HG03575 (cell line): ENCODE measurements at regions not wholly inside any gene's neighbourhood (a gene's known extent, or its start where the extent isn't known, plus 50 kb on each side); places are given as distances from the start of the nearest gene placed in this dataset.
"Not testable (repeated sequence)": the region's sequence is repeated elsewhere in the genome, so short reads cannot be mapped to it uniquely, and the experiment has no call there.

Source experiments
- ATAC-seq: cut with Tn5 transposase; IDR thresholded peaks from one replicate; pipeline ENCODE4 v1.9.1; 2021; ENCODE audit not compliant: unreplicated experiment, insufficient number of reproducible peaks, low FRiP score; ENCODE audit errors: extremely low read depth

- no peak for ATAC-seq
Measured at GRCh38 chr3:187889106-187889505, 143.8 kb upstream of the BCL6 start.

DNA sequence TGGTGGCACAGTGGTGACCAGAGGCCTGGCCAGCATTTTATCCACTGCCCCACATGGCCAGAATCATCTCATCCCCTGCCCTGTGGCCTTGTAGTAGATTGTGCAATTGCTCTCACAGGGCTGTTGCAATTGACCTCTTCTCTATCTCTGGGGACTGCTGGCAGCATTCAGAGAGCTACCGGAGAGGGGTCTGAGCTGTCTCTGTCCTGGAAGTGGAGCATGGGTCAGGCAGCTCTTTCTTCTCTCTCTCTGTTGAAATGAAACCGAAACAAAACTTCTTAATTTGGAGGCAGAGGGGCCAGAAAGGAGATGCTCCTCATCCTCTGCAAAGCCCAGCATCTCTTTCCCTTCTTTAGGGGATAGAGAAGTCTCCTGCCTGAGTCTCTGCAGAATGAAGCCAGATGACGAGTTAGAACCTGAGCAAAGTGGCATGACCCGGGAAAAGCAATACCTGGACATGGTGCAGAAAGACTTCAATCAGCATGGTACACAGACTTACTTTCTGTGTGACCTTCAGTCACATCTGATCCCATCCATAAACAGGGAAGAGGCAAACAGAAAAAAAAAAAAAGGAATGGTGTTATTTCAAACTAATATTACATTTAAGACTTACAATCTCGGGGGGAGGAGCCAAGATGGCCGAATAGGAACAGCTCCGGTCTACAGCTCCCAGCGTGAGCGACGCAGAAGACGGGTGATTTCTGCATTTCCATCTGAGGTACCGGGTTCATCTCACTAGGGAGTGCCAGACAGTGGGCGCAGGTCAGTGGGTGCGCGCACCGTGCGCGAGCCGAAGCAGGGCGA is 144.5 kb upstream of the BCL6 start:
- ATAC-seq: no peak

GRCh38 chr3:187890405-187890752 is 145.1 kb upstream of the BCL6 start:
- not testable (repeated sequence) for ATAC-seq

DNA sequence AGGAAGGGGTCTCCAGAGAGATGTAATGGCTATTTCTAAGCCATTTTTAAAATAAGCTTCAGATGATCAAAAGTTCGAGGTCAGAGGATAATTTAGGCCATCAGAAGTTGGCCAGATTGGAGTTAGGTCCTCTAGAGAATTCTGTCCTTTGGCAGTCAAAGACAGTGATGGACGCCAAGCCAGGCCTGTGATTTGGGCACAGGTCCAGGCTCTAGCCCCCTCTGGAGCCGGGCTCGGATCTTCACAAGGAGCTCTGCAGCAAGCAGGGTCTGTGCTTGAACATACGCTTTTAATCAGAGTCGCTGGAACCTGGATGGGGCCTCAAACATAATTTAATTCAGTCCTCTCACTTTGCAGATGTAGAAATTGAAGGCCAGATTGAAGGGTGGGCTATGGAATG is 151.4 kb upstream of the BCL6 start:
- no peak for ATAC-seq

DNA sequence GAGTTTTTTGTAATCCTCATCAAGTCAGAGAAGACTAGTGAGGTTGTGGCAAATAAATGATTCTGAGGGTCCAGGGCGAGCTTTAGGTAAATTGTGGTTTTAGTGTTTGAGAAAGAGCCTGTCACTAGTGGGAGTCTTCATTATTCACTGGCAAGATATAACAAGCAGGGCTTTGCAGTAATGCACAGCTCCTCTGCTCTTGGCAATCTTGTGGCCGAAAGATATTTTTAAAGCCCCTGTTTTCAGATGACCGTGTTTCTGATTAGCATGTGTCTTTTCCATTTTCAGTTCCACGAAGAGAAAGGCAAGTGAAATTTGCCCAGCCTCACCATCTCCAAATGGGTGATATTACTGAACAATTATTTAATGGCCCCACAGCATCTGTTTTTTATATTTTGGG is 154.0 kb upstream of the BCL6 start:
- ATAC-seq: no peak

DNA sequence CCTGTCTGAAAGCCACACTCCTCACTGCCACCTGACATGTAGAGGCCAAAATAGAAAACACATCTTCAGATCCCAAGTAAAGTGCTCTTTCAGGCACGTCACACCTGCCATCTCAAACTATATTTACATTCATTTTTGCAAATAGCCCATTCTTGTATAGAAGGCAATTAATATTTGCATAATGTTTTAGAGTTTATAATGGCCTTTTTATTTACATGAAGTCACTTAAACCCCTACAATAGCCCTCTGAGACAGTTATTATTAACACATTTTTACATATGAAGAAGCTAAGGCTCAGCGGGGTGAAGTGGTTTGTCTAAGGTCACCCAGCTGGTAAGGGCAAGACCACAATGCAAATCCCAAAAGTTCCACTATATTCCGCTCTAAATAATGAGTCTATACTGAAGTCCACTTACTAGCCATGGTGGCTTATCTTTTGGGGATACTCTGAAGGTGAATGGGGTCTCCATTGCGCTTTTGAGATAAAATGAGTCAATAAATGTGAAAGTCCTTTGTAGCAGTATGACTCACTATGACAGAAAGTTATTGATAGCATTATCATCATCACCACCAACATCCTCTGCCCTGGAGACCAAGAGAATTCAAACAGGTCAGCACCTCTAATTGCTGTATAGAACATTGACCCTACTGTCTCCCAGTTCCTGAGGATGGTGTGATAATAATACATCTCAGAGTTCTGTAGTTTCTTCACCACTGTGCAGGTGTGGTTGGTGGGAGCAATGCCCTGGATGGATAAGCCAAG is 155.9 kb upstream of the BCL6 start:
- no peak for ATAC-seq

DNA sequence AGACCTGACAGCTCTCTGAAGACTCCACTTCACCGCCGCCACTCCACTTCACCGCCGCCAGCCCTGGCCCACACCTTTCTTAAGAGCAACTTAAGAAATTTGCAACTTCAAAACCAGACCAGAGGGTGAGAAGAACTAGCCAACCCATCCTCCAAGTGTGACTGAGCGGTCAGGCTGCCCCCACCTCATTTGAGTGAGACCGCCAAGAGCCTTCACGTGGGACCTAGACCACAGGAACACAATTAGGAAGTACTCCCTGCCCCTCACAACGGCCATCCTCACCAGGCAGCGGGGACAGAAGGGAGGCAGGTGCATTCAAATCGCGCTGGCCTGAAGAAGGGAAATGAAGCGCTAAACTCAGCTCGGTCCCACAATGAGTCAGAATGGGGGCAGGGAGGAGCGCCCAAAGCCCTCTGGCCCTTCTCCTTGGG is 156.8 kb upstream of the BCL6 start:
- ATAC-seq: no peak

- no peak for ATAC-seq
Measured at GRCh38 chr3:187902936-187903335, 157.7 kb upstream of the BCL6 start.

DNA sequence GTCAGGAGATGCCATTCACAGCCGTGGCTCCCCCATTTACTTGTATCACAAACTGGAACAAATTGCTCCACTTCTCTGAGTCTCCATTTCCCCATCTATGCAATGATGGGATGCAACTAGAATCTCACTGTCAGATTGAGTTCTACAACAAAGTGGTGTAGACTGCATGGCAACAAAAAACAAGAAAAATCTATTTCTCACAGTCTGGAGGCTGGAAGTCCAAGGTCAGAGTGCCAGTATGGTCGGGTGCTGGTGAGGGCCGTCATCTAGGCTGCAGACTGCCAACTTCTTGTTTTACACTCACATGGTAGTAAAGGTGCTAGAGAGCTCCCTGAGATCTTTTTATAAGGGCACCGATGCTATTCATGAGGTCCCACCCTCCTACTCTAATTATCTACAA is 158.4 kb upstream of the BCL6 start:
- no peak for ATAC-seq

DNA sequence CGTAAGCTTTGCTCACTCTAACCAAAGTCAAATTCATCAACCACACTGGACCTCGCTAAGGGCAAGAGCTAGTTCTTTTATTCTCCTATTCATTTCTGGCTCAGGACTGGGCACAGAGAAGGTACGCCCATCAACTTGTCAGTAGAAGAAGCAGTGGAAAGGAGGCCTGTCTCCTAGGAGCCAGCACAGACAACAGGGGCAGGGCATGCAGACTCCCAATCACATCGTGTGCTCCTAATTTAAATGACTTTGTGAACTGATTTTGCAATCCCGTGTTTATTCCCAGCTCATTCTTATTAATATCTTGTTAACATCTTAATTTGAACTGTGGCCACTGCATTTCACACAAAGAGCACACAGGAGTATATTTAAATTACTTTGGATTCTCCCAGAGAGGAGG is 161.1 kb upstream of the BCL6 start:
- no peak for ATAC-seq

- ATAC-seq: no peak
Measured at GRCh38 chr3:187906920-187907319, 161.7 kb upstream of the BCL6 start.

- no peak for ATAC-seq
Measured at GRCh38 chr3:187909866-187910265, 164.6 kb upstream of the BCL6 start.

- no peak for ATAC-seq
Measured at GRCh38 chr3:187912007-187912406, 166.7 kb upstream of the BCL6 start.

GRCh38 chr3:187913617-187914033 is 168.4 kb upstream of the BCL6 start:
- ATAC-seq: no peak

GRCh38 chr3:187914231-187914630 is 169.0 kb upstream of the BCL6 start:
- no peak for ATAC-seq

- no peak for ATAC-seq
Measured at GRCh38 chr3:187916072-187916471, 170.8 kb upstream of the BCL6 start.

GRCh38 chr3:187918081-187918644 is 172.9 kb upstream of the BCL6 start:
- no peak for ATAC-seq

DNA sequence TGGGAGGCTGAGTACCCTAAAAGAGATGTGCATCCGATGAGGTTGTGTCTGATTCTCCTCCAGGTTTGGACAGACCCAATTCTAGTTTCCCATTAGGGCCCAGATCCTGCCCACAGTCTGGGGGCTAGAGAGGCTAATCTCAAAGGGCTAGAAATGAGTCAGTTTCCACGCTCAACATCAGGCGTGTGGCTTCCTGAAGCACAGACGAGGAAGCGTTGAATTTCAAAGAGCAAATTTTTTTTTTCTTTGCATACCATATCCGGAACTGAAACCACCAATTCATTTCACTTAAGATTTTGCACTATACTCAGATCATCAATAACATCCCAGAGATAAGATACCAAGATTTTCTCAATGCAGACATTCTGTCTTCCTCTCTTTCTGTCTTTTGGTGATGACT is 173.8 kb upstream of the BCL6 start:
- ATAC-seq: peak; percentile 94

GRCh38 chr3:187919544-187919943 is 174.3 kb upstream of the BCL6 start:
- ATAC-seq: no peak

DNA sequence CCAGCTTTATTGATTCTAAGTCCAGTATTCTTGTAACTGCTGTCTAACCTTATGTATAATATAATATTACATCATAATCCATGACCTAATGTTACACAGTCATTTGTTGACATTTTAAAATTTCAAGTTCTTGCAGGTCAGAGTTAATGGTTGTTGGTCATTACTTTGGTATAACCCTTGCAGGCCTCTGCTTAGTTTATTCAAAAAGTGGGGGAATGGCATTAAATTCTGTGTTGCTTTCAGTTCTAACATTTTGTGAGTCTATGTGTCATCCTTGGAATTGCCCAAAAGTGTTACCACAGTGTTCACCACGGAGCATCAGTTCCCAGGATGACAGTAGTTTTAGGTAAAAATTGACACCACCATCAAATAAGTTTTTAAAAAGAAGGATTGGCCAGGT is 174.8 kb upstream of the BCL6 start:
- ATAC-seq: no peak
